GM10266 (cell line): ENCODE measurements at regions not wholly inside any gene's neighbourhood (a gene's known extent, or its start where the extent isn't known, plus 50 kb on each side); places are given as distances from the start of the nearest gene placed in this dataset.
"Not testable (repeated sequence)": the region's sequence is repeated elsewhere in the genome, so short reads cannot be mapped to it uniquely, and the experiment has no call there.

Source experiments
- DNase-seq: peaks from one replicate; pipeline ENCODE4 v3.0.0; 2012; ENCODE audit errors: extremely low spot score
- CTCF ChIP-seq: IDR thresholded peaks from 2 replicates; pipeline ENCODE4 v1.5.1; 2012; ENCODE audit warnings: mild to moderate bottlenecking, low read depth; ENCODE audit not compliant: control insufficient read depth, insufficient read depth; ENCODE audit errors: missing control alignments

GRCh38 chr6:27736686-27737085 lies 175.5 kb downstream of the OR2B2 start:
- DNase-seq = no peak
- TF ChIP-seq CTCF = no peak

GRCh38 chr6:27728442-27728841 lies 183.8 kb downstream of the OR2B2 start:
- TF ChIP-seq CTCF = no peak
- DNase-seq = no peak

- DNase-seq = no peak
- TF ChIP-seq CTCF = no peak
Measured at GRCh38 chr6:27726619-27727023, 185.6 kb downstream of the OR2B2 start.

GRCh38 chr6:27720607-27721580 lies 191.3 kb downstream of the OR2B2 start:
- no peak for DNase-seq
- no peak for TF ChIP-seq CTCF

GRCh38 chr6:27719039-27719438 lies 193.2 kb downstream of the OR2B2 start:
- not testable (repeated sequence) for DNase-seq

- no peak for DNase-seq
- TF ChIP-seq CTCF = no peak
Measured at GRCh38 chr6:27706431-27706830, 205.8 kb downstream of the OR2B2 start.

GRCh38 chr6:27700337-27700736 lies 211.9 kb downstream of the OR2B2 start:
- TF ChIP-seq CTCF = no peak
- no peak for DNase-seq
